PFSK-1 (cell line): ENCODE measurements at regions not wholly inside any gene's neighbourhood (a gene's known extent, or its start where the extent isn't known, plus 50 kb on each side); places are given as distances from the start of the nearest gene placed in this dataset.

Experiments
- FOXP2 ChIP-seq: optimal IDR thresholded peaks from 2 replicates; pipeline ENCODE3; 2011; ENCODE audit warnings: borderline replicate concordance, control low read depth, inconsistent platforms; ENCODE audit not compliant: insufficient read depth; ENCODE audit errors: extremely low read length, extremely low read depth
- POLR2AphosphoS5 ChIP-seq: IDR thresholded peaks from 2 replicates; pipeline ENCODE4 v1.6.1; 2012; ENCODE audit warnings: low read depth, mild to moderate bottlenecking, control low read depth, low read length, moderate library complexity
- REST ChIP-seq, 2 experiments: IDR thresholded peaks; 2 replicates each; pipeline versions ENCODE4 v1.6.1 to v1.8.0; 2011 to 2012; ENCODE audit warnings: low read depth in 2 of 2, low read length in 2 of 2, control low read depth in 1 of 2, inconsistent platforms in 1 of 2, mild to moderate bottlenecking in 1 of 2, moderate library complexity in 1 of 2; ENCODE audit not compliant: insufficient read depth in 1 of 2
- SIN3A ChIP-seq: IDR thresholded peaks from 2 replicates; pipeline ENCODE4 v1.6.1; 2012; ENCODE audit warnings: mild to moderate bottlenecking, low read length, moderate library complexity, borderline replicate concordance; ENCODE audit not compliant: insufficient read depth
- TAF1 ChIP-seq: IDR thresholded peaks from 2 replicates; pipeline ENCODE4 v1.6.1; 2012; ENCODE audit warnings: low read length, control low read depth, borderline replicate concordance; ENCODE audit not compliant: insufficient read depth

GRCh38 chr15:61444585-61444984, 215.5 kb upstream of the RORA start:
- no peak for TF ChIP-seq REST (IDR thresholded peaks at IDR 0.05; ENCODE audit: insufficient read depth in 1 of 2, low read depth in 2 of 2, low read length in 2 of 2)
- TF ChIP-seq FOXP2: no peak
- TF ChIP-seq TAF1: no peak
- no peak for TF ChIP-seq SIN3A
- no peak for TF ChIP-seq POLR2AphosphoS5

GRCh38 chr15:61442821-61443220, 213.7 kb upstream of the RORA start:
- TF ChIP-seq POLR2AphosphoS5 (no peak), FOXP2 (no peak), REST (IDR thresholded peaks at IDR 0.05; ENCODE audit: insufficient read depth in 1 of 2, low read depth in 2 of 2, low read length in 2 of 2) (no peak), TAF1 (no peak), SIN3A (no peak)

- TF ChIP-seq SIN3A: no peak
- TF ChIP-seq REST (IDR thresholded peaks at IDR 0.05; ENCODE audit: insufficient read depth in 1 of 2, low read depth in 2 of 2, low read length in 2 of 2): no peak
- no peak for TF ChIP-seq TAF1
- no peak for TF ChIP-seq FOXP2
- TF ChIP-seq POLR2AphosphoS5: no peak
These were observed 212.8 kb upstream of the RORA start for GRCh38 chr15:61441891-61442290.

GRCh38 chr15:61426466-61426865, 197.4 kb upstream of the RORA start:
- no peak for TF ChIP-seq POLR2AphosphoS5
- no peak for TF ChIP-seq FOXP2
- TF ChIP-seq SIN3A: no peak

- TF ChIP-seq SIN3A: no peak
- TF ChIP-seq REST (IDR thresholded peaks at IDR 0.05; ENCODE audit: insufficient read depth in 1 of 2, low read depth in 2 of 2, low read length in 2 of 2): no peak
- TF ChIP-seq TAF1: no peak
- TF ChIP-seq POLR2AphosphoS5: no peak
- TF ChIP-seq FOXP2: no peak
These were observed 196.8 kb upstream of the RORA start for GRCh38 chr15:61425934-61426333.
